Coronary artery (tissue), 2 donors: ENCODE measurements at regions not wholly inside any gene's neighbourhood (a gene's known extent, or its start where the extent isn't known, plus 50 kb on each side); places are given as distances from the start of the nearest gene placed in this dataset.

Experiments used
- DNase-seq: peaks from one replicate; pipeline ENCODE4 v3.0.0-alpha.2; 2017; ENCODE audit warnings: low spot score
- H3K27ac ChIP-seq, 2 donors: fragments of 200-600 bp; sonication (generic); one replicate each; pipeline ENCODE4 v1.5.1; 2016 to 2019
- H3K4me3 ChIP-seq: fragments of 200-600 bp; sonication (generic); 2 replicates; pipeline ENCODE4 v1.5.1; 2016; ENCODE audit warnings: mild to moderate bottlenecking, moderate library complexity
- TF ChIP-seq, protein P1 (sequence below): fragments of 200-600 bp; sonication (generic); IDR thresholded peaks from one replicate; pipeline ENCODE4 v1.5.1; 2019; ENCODE audit warnings: antibody characterized with exemption

DNA sequence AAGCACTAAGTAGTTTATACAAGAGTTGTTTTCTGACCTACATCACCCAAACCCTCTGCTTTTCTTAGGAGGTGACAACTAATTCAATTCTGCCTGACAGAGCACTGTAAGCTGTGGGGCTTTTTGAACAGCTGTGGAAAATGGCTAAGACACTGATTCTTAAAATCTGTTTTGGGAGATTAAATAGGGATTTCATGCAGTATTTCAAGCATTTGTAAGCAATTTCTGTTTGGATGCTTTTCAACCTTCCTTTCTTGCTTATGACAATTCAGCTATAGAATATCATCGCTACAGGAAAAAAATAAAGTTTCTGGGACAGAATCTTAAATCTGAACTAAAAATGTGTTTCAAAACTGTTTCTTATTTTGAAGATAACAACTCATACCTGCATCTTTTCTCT is 459.5 kb downstream of the RAPGEF2 start:
- H3K27ac ChIP-seq = no peak overlapping the region
- no peak for DNase-seq
- no peak overlapping the region for H3K4me3 ChIP-seq
- TF ChIP-seq, protein P1, sequence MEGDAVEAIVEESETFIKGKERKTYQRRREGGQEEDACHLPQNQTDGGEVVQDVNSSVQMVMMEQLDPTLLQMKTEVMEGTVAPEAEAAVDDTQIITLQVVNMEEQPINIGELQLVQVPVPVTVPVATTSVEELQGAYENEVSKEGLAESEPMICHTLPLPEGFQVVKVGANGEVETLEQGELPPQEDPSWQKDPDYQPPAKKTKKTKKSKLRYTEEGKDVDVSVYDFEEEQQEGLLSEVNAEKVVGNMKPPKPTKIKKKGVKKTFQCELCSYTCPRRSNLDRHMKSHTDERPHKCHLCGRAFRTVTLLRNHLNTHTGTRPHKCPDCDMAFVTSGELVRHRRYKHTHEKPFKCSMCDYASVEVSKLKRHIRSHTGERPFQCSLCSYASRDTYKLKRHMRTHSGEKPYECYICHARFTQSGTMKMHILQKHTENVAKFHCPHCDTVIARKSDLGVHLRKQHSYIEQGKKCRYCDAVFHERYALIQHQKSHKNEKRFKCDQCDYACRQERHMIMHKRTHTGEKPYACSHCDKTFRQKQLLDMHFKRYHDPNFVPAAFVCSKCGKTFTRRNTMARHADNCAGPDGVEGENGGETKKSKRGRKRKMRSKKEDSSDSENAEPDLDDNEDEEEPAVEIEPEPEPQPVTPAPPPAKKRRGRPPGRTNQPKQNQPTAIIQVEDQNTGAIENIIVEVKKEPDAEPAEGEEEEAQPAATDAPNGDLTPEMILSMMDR = no peak

DNA sequence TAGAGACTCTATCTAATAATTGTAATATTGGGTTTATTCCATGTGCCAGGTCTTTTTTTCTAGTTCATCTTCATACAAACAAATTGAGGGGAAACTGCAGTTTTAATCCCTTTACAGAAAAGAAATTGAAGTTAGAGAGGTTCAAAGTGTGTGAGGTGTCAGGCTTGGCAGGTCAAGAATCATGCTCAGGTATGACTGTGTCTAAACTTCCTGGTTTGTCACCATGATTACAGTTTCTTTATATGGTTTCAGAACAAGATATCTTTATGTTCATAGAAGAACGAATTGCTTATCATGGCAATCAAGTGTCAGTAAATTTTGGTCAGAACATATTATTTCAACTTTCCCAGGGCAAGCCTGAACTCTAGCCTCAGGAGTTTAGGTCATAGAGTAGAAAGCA is 460.4 kb downstream of the RAPGEF2 start:
- DNase-seq = no peak
- Histone ChIP-seq H3K27ac (no peak overlapping the region), H3K4me3 (no peak overlapping the region)
- TF ChIP-seq, protein P1 = no peak

DNA sequence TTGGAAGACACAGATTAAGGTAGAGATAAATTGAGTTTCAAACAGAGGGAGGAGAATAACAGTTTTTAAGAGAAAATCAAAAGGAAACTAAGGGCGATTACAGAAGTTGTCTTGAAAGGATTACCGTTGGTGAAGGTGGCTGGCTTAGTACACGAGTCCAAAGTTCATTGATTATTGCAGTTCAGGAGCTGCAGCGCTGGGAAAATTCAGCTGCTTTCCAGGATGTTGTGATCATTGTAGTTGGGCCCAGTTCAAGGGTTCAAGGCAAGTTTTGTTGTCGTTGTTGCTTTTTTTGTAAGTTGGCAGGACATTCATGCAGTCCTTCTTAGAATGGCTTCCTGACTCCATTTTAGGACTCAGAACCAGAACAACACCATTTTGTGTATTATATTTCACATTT is 461.7 kb downstream of the RAPGEF2 start:
- no peak overlapping the region for H3K27ac ChIP-seq
- DNase-seq = no peak
- no peak overlapping the region for H3K4me3 ChIP-seq

DNA sequence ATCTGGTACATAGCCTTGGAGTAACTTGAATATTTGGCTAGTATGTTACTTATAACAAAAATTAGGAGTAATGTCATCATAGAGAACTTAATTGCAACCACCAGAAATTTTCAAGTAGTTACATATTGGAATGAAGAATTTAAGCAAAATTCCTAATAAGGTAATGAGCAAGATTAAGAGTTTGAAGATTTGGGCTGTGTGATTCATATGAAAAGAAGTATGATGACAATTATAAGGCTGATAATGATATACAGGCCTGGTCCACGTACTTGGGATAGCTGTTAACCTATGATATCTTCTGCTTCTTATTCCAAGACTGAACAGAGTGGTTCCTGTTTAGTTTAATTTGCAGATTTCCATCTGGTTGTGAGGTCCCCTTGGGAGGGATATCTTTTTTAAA is 463.9 kb downstream of the RAPGEF2 start:
- H3K27ac ChIP-seq = no peak overlapping the region
- no peak overlapping the region for H3K4me3 ChIP-seq
- no peak for DNase-seq
- TF ChIP-seq, protein P1 = no peak

More for the DNA sequence above, 461.7 kb downstream of the RAPGEF2 start:
- TF ChIP-seq, protein P1 = no peak

DNA sequence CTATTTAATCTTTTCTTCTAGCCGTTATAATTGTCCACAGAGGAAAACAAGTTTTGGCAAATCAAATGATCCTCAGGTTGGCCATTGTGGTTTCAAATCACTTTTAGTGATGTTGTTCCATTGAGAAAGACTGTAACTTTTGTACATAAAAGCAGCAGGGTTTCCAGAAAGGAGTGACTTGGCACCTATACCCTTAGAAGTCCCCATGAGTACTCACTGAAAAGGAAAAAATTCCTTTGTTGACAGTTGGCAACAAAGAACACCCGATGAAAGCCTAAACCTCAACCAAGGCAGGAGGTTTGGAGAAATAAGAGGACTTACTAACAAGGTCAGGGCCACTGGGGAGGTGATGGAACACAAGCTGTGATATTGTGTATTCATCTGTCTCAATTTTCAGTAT is 474.4 kb downstream of the RAPGEF2 start:
- no peak overlapping the region for H3K4me3 ChIP-seq
- TF ChIP-seq, protein P1 = no peak
- DNase-seq = no peak
- H3K27ac ChIP-seq = no peak overlapping the region

DNA sequence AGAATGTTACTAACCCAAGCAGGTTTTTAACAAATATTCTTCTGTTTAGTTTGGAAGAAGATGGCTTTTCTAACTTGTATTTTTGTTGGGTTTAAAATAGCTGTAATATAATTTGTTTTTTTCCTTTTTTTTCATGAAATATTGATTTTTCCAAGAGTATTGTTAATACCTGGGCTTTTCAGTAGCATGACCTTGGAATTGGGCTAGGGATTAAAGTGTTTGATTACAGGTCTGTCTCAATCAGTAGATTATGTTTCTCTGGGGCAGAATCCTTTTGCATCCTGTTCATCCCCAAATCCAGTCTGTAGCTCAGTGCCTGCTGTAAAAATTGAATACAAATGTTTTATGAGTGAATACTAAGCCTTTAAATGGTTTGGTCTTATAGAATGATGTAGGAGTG is 479.8 kb downstream of the RAPGEF2 start:
- TF ChIP-seq, protein P1 = no peak
- no peak overlapping the region for H3K4me3 ChIP-seq
- H3K27ac ChIP-seq = no peak overlapping the region
- DNase-seq = no peak

DNA sequence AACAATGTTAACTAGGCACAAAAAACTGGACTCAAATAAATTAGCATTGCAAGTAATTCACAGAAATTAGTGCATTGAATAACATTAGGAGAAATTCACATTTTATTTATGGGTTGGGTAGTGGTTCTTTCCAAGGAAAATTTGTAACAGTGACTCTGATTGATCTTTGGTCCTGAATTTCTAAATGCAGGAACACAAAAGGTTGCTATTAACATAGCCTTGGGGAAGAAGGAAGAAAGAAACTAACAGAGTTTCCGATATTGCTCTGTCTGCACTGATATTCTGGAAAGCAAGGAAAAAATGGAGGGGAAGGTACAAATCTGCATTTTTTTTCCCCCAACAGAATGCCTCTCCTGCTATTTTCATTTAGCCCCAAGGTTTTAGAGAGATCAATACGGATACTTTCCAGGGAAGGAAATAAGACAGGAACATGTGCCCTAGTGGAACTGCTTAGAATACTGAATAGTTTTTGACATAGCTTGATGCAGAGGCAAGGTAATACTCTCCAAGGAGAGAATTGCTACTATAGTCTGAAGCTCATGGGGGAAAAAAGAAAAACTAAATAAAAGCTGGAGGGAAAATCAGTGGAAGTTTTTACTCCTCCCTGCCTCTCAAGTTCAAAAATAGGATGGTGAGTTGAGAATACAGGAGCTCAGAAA is 490.1 kb downstream of the RAPGEF2 start:
- DNase-seq = no peak
- Histone ChIP-seq H3K4me3 (no peak overlapping the region), H3K27ac (no peak overlapping the region)
- TF ChIP-seq, protein P1 = no peak
